ENCODE measurements at regions not wholly inside any gene's neighbourhood (a gene's known extent, or its start where the extent isn't known, plus 50 kb on each side); places are given as distances from the start of the nearest gene placed in this dataset.
"Not testable (repeated sequence)": the region's sequence is repeated elsewhere in the genome, so short reads cannot be mapped to it uniquely, and the experiment has no call there.

GRCh38 chr21:8987896-8988295, 1533.5 kb upstream of the TPTE start:
- TF ChIP-seq NR1H2 (CRISPR knock-in tag; IDR thresholded peaks at IDR 0.05); CREB1 (CRISPR knock-in tag; IDR thresholded peaks at IDR 0.05); SMAD3 (CRISPR knock-in tag; IDR thresholded peaks at IDR 0.05; ENCODE audit: borderline replicate concordance); TP53 (CRISPR knock-in tag; IDR thresholded peaks at IDR 0.05); NR2C2 (CRISPR knock-in tag; IDR thresholded peaks at IDR 0.05); ZNF263 (CRISPR knock-in tag; IDR thresholded peaks at IDR 0.05; ENCODE audit: low read depth); FOXP4 (CRISPR knock-in tag; IDR thresholded peaks at IDR 0.05); ZNF232 (CRISPR knock-in tag; IDR thresholded peaks at IDR 0.05); ZNF121 (CRISPR knock-in tag; IDR thresholded peaks at IDR 0.05): not testable (repeated sequence)
- TF ChIP-seq, protein P1, sequence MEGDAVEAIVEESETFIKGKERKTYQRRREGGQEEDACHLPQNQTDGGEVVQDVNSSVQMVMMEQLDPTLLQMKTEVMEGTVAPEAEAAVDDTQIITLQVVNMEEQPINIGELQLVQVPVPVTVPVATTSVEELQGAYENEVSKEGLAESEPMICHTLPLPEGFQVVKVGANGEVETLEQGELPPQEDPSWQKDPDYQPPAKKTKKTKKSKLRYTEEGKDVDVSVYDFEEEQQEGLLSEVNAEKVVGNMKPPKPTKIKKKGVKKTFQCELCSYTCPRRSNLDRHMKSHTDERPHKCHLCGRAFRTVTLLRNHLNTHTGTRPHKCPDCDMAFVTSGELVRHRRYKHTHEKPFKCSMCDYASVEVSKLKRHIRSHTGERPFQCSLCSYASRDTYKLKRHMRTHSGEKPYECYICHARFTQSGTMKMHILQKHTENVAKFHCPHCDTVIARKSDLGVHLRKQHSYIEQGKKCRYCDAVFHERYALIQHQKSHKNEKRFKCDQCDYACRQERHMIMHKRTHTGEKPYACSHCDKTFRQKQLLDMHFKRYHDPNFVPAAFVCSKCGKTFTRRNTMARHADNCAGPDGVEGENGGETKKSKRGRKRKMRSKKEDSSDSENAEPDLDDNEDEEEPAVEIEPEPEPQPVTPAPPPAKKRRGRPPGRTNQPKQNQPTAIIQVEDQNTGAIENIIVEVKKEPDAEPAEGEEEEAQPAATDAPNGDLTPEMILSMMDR (IDR thresholded peaks at IDR 0.05): not testable (repeated sequence)
- TF ChIP-seq, protein P2, sequence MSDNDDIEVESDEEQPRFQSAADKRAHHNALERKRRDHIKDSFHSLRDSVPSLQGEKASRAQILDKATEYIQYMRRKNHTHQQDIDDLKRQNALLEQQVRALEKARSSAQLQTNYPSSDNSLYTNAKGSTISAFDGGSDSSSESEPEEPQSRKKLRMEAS (CRISPR knock-in tag; IDR thresholded peaks at IDR 0.05): not testable (repeated sequence)

All from WTC11 (cell line).